ENCODE measurements at regions not wholly inside any gene's neighbourhood (a gene's known extent, or its start where the extent isn't known, plus 50 kb on each side); places are given as distances from the start of the nearest gene placed in this dataset.
"Not testable (repeated sequence)": the region's sequence is repeated elsewhere in the genome, so short reads cannot be mapped to it uniquely, and the experiment has no call there.

- DNase-seq (ENCODE audit: low read depth), result no peak
- Histone ChIP-seq H3K9ac (ENCODE audit: low read length) (no peak overlapping the region), H3K36me3 (ENCODE audit: control insufficient read depth, insufficient read depth, low read length, severe bottlenecking) (no peaks in the 10 kb centered on the region), H3K9me3 (ENCODE audit: control insufficient read depth, low read length) (peaks cover 18% of the 10 kb centered on the region), H3K4me3 (ENCODE audit: low read length) (no peak overlapping the region), H3K4me1 (ENCODE audit: control insufficient read depth, insufficient read depth, low read length) (no peaks in the 10 kb centered on the region), H3K27me3 (replicated peaks; ENCODE audit: control insufficient read depth, insufficient read depth, low read length) (no peaks in the 10 kb centered on the region)
These were observed 166.5 kb downstream of the ZNF486 start for GRCh38 chr19:20333508-20333907.

GRCh38 chr19:20325151-20325550, 158.1 kb downstream of the ZNF486 start:
- Histone ChIP-seq H3K4me1 (ENCODE audit: control insufficient read depth, insufficient read depth, low read length) (no peaks in the 10 kb centered on the region), H3K9me3 (ENCODE audit: control insufficient read depth, low read length) (peaks cover 19% of the 10 kb centered on the region), H3K4me3 (ENCODE audit: low read length) (no peak overlapping the region), H3K27me3 (replicated peaks; ENCODE audit: control insufficient read depth, insufficient read depth, low read length) (no peaks in the 10 kb centered on the region), H3K9ac (ENCODE audit: low read length) (no peak overlapping the region), H3K36me3 (ENCODE audit: control insufficient read depth, insufficient read depth, low read length, severe bottlenecking) (no peaks in the 10 kb centered on the region)
- no peak for DNase-seq (ENCODE audit: low read depth)

GRCh38 chr19:20321139-20321763, 154.2 kb downstream of the ZNF486 start:
- Histone ChIP-seq H3K36me3 (ENCODE audit: control insufficient read depth, insufficient read depth, low read length, severe bottlenecking) (no peaks in the 10 kb centered on the region), H3K4me3 (ENCODE audit: low read length) (no peak overlapping the region), H3K9me3 (ENCODE audit: control insufficient read depth, low read length) (peaks cover 18% of the 10 kb centered on the region), H3K27me3 (replicated peaks; ENCODE audit: control insufficient read depth, insufficient read depth, low read length) (no peaks in the 10 kb centered on the region), H3K4me1 (ENCODE audit: control insufficient read depth, insufficient read depth, low read length) (no peaks in the 10 kb centered on the region), H3K9ac (ENCODE audit: low read length) (no peak overlapping the region)
- no peak for DNase-seq (ENCODE audit: low read depth)

GRCh38 chr19:20320191-20320590, 153.2 kb downstream of the ZNF486 start:
- Histone ChIP-seq H3K9me3 (ENCODE audit: control insufficient read depth, low read length) (peaks cover 22% of the 10 kb centered on the region), H3K27me3 (replicated peaks; ENCODE audit: control insufficient read depth, insufficient read depth, low read length) (no peaks in the 10 kb centered on the region), H3K4me1 (ENCODE audit: control insufficient read depth, insufficient read depth, low read length) (no peaks in the 10 kb centered on the region), H3K4me3 (ENCODE audit: low read length) (no peak overlapping the region), H3K36me3 (ENCODE audit: control insufficient read depth, insufficient read depth, low read length, severe bottlenecking) (no peaks in the 10 kb centered on the region), H3K9ac (ENCODE audit: low read length) (no peak overlapping the region)
- DNase-seq (ENCODE audit: low read depth), result no peak

- no peaks in the 10 kb centered on the region for H3K36me3 ChIP-seq (ENCODE audit: control insufficient read depth, insufficient read depth, low read length, severe bottlenecking)
These were observed 151.6 kb downstream of the ZNF486 start for GRCh38 chr19:20318616-20319015.

GRCh38 chr19:20315543-20315942, 148.5 kb downstream of the ZNF486 start:
- Histone ChIP-seq H3K27me3 (replicated peaks; ENCODE audit: control insufficient read depth, insufficient read depth, low read length) (no peaks in the 10 kb centered on the region), H3K36me3 (ENCODE audit: control insufficient read depth, insufficient read depth, low read length, severe bottlenecking) (no peaks in the 10 kb centered on the region), H3K9ac (ENCODE audit: low read length) (no peak overlapping the region), H3K9me3 (ENCODE audit: control insufficient read depth, low read length) (peaks cover 20% of the 10 kb centered on the region), H3K4me1 (ENCODE audit: control insufficient read depth, insufficient read depth, low read length) (no peaks in the 10 kb centered on the region), H3K4me3 (ENCODE audit: low read length) (no peak overlapping the region)
- DNase-seq (ENCODE audit: low read depth), result no peak

More at GRCh38 chr19:20318616-20319015, 151.6 kb downstream of the ZNF486 start:
- Histone ChIP-seq H3K9ac (ENCODE audit: low read length) (no peak overlapping the region), H3K4me1 (ENCODE audit: control insufficient read depth, insufficient read depth, low read length) (no peaks in the 10 kb centered on the region), H3K9me3 (ENCODE audit: control insufficient read depth, low read length) (peaks cover 28% of the 10 kb centered on the region), H3K27me3 (replicated peaks; ENCODE audit: control insufficient read depth, insufficient read depth, low read length) (no peaks in the 10 kb centered on the region), H3K4me3 (ENCODE audit: low read length) (no peak overlapping the region)
- no peak for DNase-seq (ENCODE audit: low read depth)

GRCh38 chr19:20313894-20314293, 146.9 kb downstream of the ZNF486 start:
- H3K36me3 ChIP-seq (ENCODE audit: control insufficient read depth, insufficient read depth, low read length, severe bottlenecking), result no peaks in the 10 kb centered on the region
- no peak overlapping the region for H3K9ac ChIP-seq (ENCODE audit: low read length)
- no peak overlapping the region for H3K4me3 ChIP-seq (ENCODE audit: low read length)
- DNase-seq (ENCODE audit: low read depth), result no peak
- H3K27me3 ChIP-seq (replicated peaks; ENCODE audit: control insufficient read depth, insufficient read depth, low read length), result no peaks in the 10 kb centered on the region
- H3K4me1 ChIP-seq (ENCODE audit: control insufficient read depth, insufficient read depth, low read length), result no peaks in the 10 kb centered on the region
- peaks cover 9% of the 10 kb centered on the region for H3K9me3 ChIP-seq (ENCODE audit: control insufficient read depth, low read length)

GRCh38 chr19:20307127-20307526, 140.1 kb downstream of the ZNF486 start:
- no peak for DNase-seq (ENCODE audit: low read depth)
- Histone ChIP-seq H3K4me3 (ENCODE audit: low read length) (no peak overlapping the region), H3K36me3 (ENCODE audit: control insufficient read depth, insufficient read depth, low read length, severe bottlenecking) (no peaks in the 10 kb centered on the region), H3K9me3 (ENCODE audit: control insufficient read depth, low read length) (peaks cover 2% of the 10 kb centered on the region), H3K27me3 (replicated peaks; ENCODE audit: control insufficient read depth, insufficient read depth, low read length) (no peaks in the 10 kb centered on the region), H3K9ac (ENCODE audit: low read length) (no peak overlapping the region), H3K4me1 (ENCODE audit: control insufficient read depth, insufficient read depth, low read length) (no peaks in the 10 kb centered on the region)

GRCh38 chr19:20296314-20296713, 129.3 kb downstream of the ZNF486 start:
- not testable (repeated sequence) for H3K9ac ChIP-seq (ENCODE audit: low read length); DNase-seq (ENCODE audit: low read depth); H3K36me3 ChIP-seq (ENCODE audit: control insufficient read depth, insufficient read depth, low read length, severe bottlenecking); H3K9me3 ChIP-seq (ENCODE audit: control insufficient read depth, low read length); H3K4me3 ChIP-seq (ENCODE audit: low read length); H3K4me1 ChIP-seq (ENCODE audit: control insufficient read depth, insufficient read depth, low read length); H3K27me3 ChIP-seq (replicated peaks; ENCODE audit: control insufficient read depth, insufficient read depth, low read length)

GRCh38 chr19:20294181-20294580, 127.2 kb downstream of the ZNF486 start:
- no peak for DNase-seq (ENCODE audit: low read depth)
- Histone ChIP-seq H3K36me3 (ENCODE audit: control insufficient read depth, insufficient read depth, low read length, severe bottlenecking) (no peaks in the 10 kb centered on the region), H3K4me3 (ENCODE audit: low read length) (no peak overlapping the region), H3K9ac (ENCODE audit: low read length) (no peak overlapping the region), H3K9me3 (ENCODE audit: control insufficient read depth, low read length) (peaks cover 5% of the 10 kb centered on the region), H3K27me3 (replicated peaks; ENCODE audit: control insufficient read depth, insufficient read depth, low read length) (no peaks in the 10 kb centered on the region), H3K4me1 (ENCODE audit: control insufficient read depth, insufficient read depth, low read length) (no peaks in the 10 kb centered on the region)

- not testable (repeated sequence) for H3K4me3 ChIP-seq (ENCODE audit: low read length); DNase-seq (ENCODE audit: low read depth); H3K36me3 ChIP-seq (ENCODE audit: control insufficient read depth, insufficient read depth, low read length, severe bottlenecking); H3K9ac ChIP-seq (ENCODE audit: low read length); H3K4me1 ChIP-seq (ENCODE audit: control insufficient read depth, insufficient read depth, low read length); H3K27me3 ChIP-seq (replicated peaks; ENCODE audit: control insufficient read depth, insufficient read depth, low read length); H3K9me3 ChIP-seq (ENCODE audit: control insufficient read depth, low read length)
These were observed 125.5 kb downstream of the ZNF486 start for GRCh38 chr19:20292520-20292919.

- Histone ChIP-seq H3K4me1 (ENCODE audit: control insufficient read depth, insufficient read depth, low read length) (no peaks in the 10 kb centered on the region), H3K4me3 (ENCODE audit: low read length) (no peak overlapping the region), H3K9ac (ENCODE audit: low read length) (no peak overlapping the region), H3K36me3 (ENCODE audit: control insufficient read depth, insufficient read depth, low read length, severe bottlenecking) (no peaks in the 10 kb centered on the region), H3K27me3 (replicated peaks; ENCODE audit: control insufficient read depth, insufficient read depth, low read length) (no peaks in the 10 kb centered on the region), H3K9me3 (ENCODE audit: control insufficient read depth, low read length) (peaks cover 5% of the 10 kb centered on the region)
- no peak for DNase-seq (ENCODE audit: low read depth)
These were observed 122.2 kb downstream of the ZNF486 start for GRCh38 chr19:20289186-20289585.

Measured in adipocyte (in vitro differentiated cells).